IMR-90 (cell line): ENCODE measurements at regions not wholly inside any gene's neighbourhood (a gene's known extent, or its start where the extent isn't known, plus 50 kb on each side); places are given as distances from the start of the nearest gene placed in this dataset.

ENCODE experiments used
- ATAC-seq: fragments of 200-7000 bp; cut with Tn5 transposase; 2 replicates; pipeline ENCODE4 v1.9.1; 2020; ENCODE audit warnings: low read depth, mild to moderate bottlenecking, moderate library complexity
- BruUV-seq: library from RNA; stranded (reverse); fragments of 400-500 nt; replicated peaks from 2 replicates; lab custom pipeline; 2021; lab: Mats Ljungman, UMichigan
- CTCF ChIA-PET: fragments of 300-600 bp; formaldehyde crosslinking; extraction: SDS; loops from one replicate; lab custom pipeline; 2021; ENCODE audit warnings: antibody characterized with exemption; lab: Yijun Ruan, JAX
- POLR2A ChIA-PET: fragments of 300-600 bp; sonication (Branson Sonifier 250); formaldehyde crosslinking; loops from one replicate; lab custom pipeline; 2022; ENCODE audit warnings: antibody characterized with exemption; ENCODE audit not compliant: unreplicated experiment; lab: Charles Lee
- DNase-seq: peaks from one replicate; pipeline ENCODE4 v3.0.0; 2013
- H2AFZ ChIP-seq: replicated peaks from 2 replicates; pipeline ENCODE3; 2013; ENCODE audit warnings: low read length, mild to moderate bottlenecking; ENCODE audit not compliant: poor library complexity
- H2AK5ac ChIP-seq: 2 replicates; pipeline ENCODE4 v1.6.1; 2013; ENCODE audit warnings: low read depth, low read length, inconsistent platforms
- H2AK9ac ChIP-seq: replicated peaks from 2 replicates; pipeline ENCODE3; 2013; ENCODE audit warnings: mild to moderate bottlenecking, low read depth, low read length, moderate library complexity; ENCODE audit not compliant: poor library complexity
- H2BK120ac ChIP-seq: 2 replicates; pipeline ENCODE4 v1.6.1; 2013; ENCODE audit warnings: low read depth, low read length, inconsistent platforms
- H2BK15ac ChIP-seq: 3 replicates; pipeline ENCODE4 v1.6.1; 2013; ENCODE audit warnings: low read depth, low read length, inconsistent platforms
- H2BK20ac ChIP-seq: 2 replicates; pipeline ENCODE4 v1.6.1; 2013; ENCODE audit warnings: low read depth, mild to moderate bottlenecking, inconsistent platforms, low read length, moderate library complexity
- H2BK5ac ChIP-seq: 2 replicates; pipeline ENCODE4 v1.6.1; 2013; ENCODE audit warnings: mild to moderate bottlenecking, low read depth, low read length, inconsistent platforms; ENCODE audit not compliant: poor library complexity, severe bottlenecking
- H3K14ac ChIP-seq: replicated peaks from 2 replicates; pipeline ENCODE4 v1.6.1; 2013; ENCODE audit warnings: low read depth, low read length, inconsistent platforms
- H3K18ac ChIP-seq: 2 replicates; pipeline ENCODE4 v1.6.1; 2013; ENCODE audit warnings: low read depth, low read length, control low read depth
- H3K23ac ChIP-seq: 2 replicates; pipeline ENCODE4 v1.6.1; 2013; ENCODE audit warnings: low read depth, low read length, inconsistent platforms
- H3K27ac ChIP-seq: 2 replicates; pipeline ENCODE4 v1.5.1; 2013; ENCODE audit warnings: mild to moderate bottlenecking, control low read depth, low read length; ENCODE audit not compliant: insufficient read depth
- H3K27me3 ChIP-seq: 2 replicates; pipeline ENCODE4 v1.6.1; 2013; ENCODE audit warnings: low read length; ENCODE audit not compliant: control insufficient read depth, insufficient read depth
- H3K36me3 ChIP-seq: 2 replicates; pipeline ENCODE4 v1.6.1; 2013; ENCODE audit warnings: low read length, mixed read lengths; ENCODE audit not compliant: control insufficient read depth, insufficient read depth
- H3K4ac ChIP-seq: 2 replicates; pipeline ENCODE4 v1.6.1; 2013; ENCODE audit warnings: low read depth, low read length, inconsistent platforms
- H3K4me1 ChIP-seq: 2 replicates; pipeline ENCODE4 v1.6.1; 2013; ENCODE audit warnings: low read length, mixed read lengths; ENCODE audit not compliant: control insufficient read depth, insufficient read depth
- H3K4me2 ChIP-seq: 2 replicates; pipeline ENCODE4 v1.6.1; 2013; ENCODE audit warnings: low read depth, mild to moderate bottlenecking, control low read depth, low read length, moderate library complexity
- H3K4me3 ChIP-seq: 2 replicates; pipeline ENCODE4 v1.5.1; 2013; ENCODE audit warnings: low read depth, mild to moderate bottlenecking, control low read depth, low read length, moderate library complexity; ENCODE audit not compliant: insufficient read depth
- H3K56ac ChIP-seq: 2 replicates; pipeline ENCODE4 v1.6.1; 2013; ENCODE audit warnings: low read length, inconsistent platforms; ENCODE audit not compliant: insufficient read depth; ENCODE audit errors: extremely low read depth
- H3K79me1 ChIP-seq, 2 experiments: 2 replicates each; pipeline ENCODE4 v1.6.1; 2013; ENCODE audit warnings: low read length in 2 of 2, inconsistent platforms in 1 of 2, low read depth in 1 of 2
- H3K9ac ChIP-seq: 2 replicates; pipeline ENCODE4 v1.6.1; 2013; ENCODE audit warnings: low read depth, low read length, control low read depth
- H3K9me1 ChIP-seq: 2 replicates; pipeline ENCODE4 v1.6.1; 2013; ENCODE audit warnings: low read length, inconsistent platforms; ENCODE audit not compliant: insufficient read depth
- H3K9me3 ChIP-seq: 2 replicates; pipeline ENCODE4 v1.6.1; 2013; ENCODE audit warnings: low read length; ENCODE audit not compliant: control insufficient read depth, insufficient read depth
- H4K20me1 ChIP-seq: 2 replicates; pipeline ENCODE4 v1.6.1; 2013; ENCODE audit warnings: low read length, inconsistent platforms; ENCODE audit not compliant: insufficient read depth
- H4K5ac ChIP-seq: 2 replicates; pipeline ENCODE4 v1.6.1; 2013; ENCODE audit warnings: mild to moderate bottlenecking, low read depth, low read length, control low read depth
- H4K8ac ChIP-seq, 2 experiments: 2 replicates each; pipeline ENCODE4 v1.6.1; 2013; ENCODE audit warnings: low read depth in 2 of 2, low read length in 2 of 2, control low read depth in 1 of 2, inconsistent platforms in 1 of 2
- H4K91ac ChIP-seq: 2 replicates; pipeline ENCODE4 v1.6.1; 2013; ENCODE audit warnings: low read depth, low read length, inconsistent platforms; ENCODE audit not compliant: insufficient read depth
- BHLHE40 ChIP-seq: fragments of 150-350 bp; IDR thresholded peaks from 2 replicates; pipeline ENCODE4 v1.6.1; 2016; ENCODE audit warnings: mild to moderate bottlenecking, low read depth, low read length
- RFX5 ChIP-seq: IDR thresholded peaks from 2 replicates; pipeline ENCODE4 v1.8.0; 2012; ENCODE audit warnings: low read depth, mild to moderate bottlenecking, low read length, moderate library complexity
- dilution Hi-C: fragments of 300-500 bp; cut with HindIII; formaldehyde crosslinking; loops from one replicate; pipeline ENCODE4 v1.14.3; 2018; ENCODE audit warnings: low sequenced_read_pairs; ENCODE audit not compliant: unreplicated experiment
- in situ Hi-C: fragments of 300-500 bp; cut with MboI; formaldehyde crosslinking; loops from 3 replicates; pipeline ENCODE4 v1.14.3; 2019; ENCODE audit warnings: low sequenced_read_pairs, inconsistent platforms, mixed read lengths
- intact Hi-C: fragments of 100-400 bp; cut with micrococcal nuclease; formaldehyde crosslinking; loops from 2 replicates; pipeline ENCODE4 v1.10.0; 2022
- TF ChIP-seq, protein P1 (sequence below): conservative IDR thresholded peaks from 2 replicates; pipeline ENCODE4 v1.5.1; 2012; ENCODE audit warnings: mild to moderate bottlenecking, low read depth, low read length, improper control_type of control experiment

- H3K9me3 ChIP-seq = no peaks in the 10 kb centered on the region
- H4K20me1 ChIP-seq = no peaks in the 10 kb centered on the region
- ChIA-PET POLR2A (no interaction called here), CTCF (no interaction called here)
- no peak overlapping the region for H4K8ac ChIP-seq
- H2AFZ ChIP-seq = no peak overlapping the region
- H3K36me3 ChIP-seq = no peaks in the 10 kb centered on the region
- no peak overlapping the region for H3K4me2 ChIP-seq
- H3K14ac ChIP-seq = no peak overlapping the region
- H3K9me1 ChIP-seq = no peaks in the 10 kb centered on the region
- no peak overlapping the region for H4K91ac ChIP-seq
- no peaks in the 10 kb centered on the region for H3K4me1 ChIP-seq
- H2AK5ac ChIP-seq = no peak overlapping the region
- no peak overlapping the region for H2BK15ac ChIP-seq
- H3K9ac ChIP-seq = no peak overlapping the region
- no peak overlapping the region for H3K27ac ChIP-seq
- ATAC-seq (no peak), DNase-seq (no peak)
- no peak overlapping the region for H3K18ac ChIP-seq
- dilution Hi-C loops = no loop called here
- H4K5ac ChIP-seq = no peak overlapping the region
- intact Hi-C loops = no loop called here
- H2BK5ac ChIP-seq = no peak overlapping the region
- H3K4me3 ChIP-seq = no peak overlapping the region
- in situ Hi-C loops = no loop called here
- no peaks in the 10 kb centered on the region for H3K27me3 ChIP-seq
- H3K79me1 ChIP-seq = no peaks in the 10 kb centered on the region
- no peak overlapping the region for H2AK9ac ChIP-seq
- H3K56ac ChIP-seq = no peak overlapping the region
- H2BK20ac ChIP-seq = no peak overlapping the region
- no peak overlapping the region for H3K23ac ChIP-seq
- no peak overlapping the region for H3K4ac ChIP-seq
- no peak for TF ChIP-seq RFX5
- TF ChIP-seq, protein P1, sequence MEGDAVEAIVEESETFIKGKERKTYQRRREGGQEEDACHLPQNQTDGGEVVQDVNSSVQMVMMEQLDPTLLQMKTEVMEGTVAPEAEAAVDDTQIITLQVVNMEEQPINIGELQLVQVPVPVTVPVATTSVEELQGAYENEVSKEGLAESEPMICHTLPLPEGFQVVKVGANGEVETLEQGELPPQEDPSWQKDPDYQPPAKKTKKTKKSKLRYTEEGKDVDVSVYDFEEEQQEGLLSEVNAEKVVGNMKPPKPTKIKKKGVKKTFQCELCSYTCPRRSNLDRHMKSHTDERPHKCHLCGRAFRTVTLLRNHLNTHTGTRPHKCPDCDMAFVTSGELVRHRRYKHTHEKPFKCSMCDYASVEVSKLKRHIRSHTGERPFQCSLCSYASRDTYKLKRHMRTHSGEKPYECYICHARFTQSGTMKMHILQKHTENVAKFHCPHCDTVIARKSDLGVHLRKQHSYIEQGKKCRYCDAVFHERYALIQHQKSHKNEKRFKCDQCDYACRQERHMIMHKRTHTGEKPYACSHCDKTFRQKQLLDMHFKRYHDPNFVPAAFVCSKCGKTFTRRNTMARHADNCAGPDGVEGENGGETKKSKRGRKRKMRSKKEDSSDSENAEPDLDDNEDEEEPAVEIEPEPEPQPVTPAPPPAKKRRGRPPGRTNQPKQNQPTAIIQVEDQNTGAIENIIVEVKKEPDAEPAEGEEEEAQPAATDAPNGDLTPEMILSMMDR = no peak
- TF ChIP-seq BHLHE40 = no peak
- BruUV-seq = no TSS peak
- no peak overlapping the region for H2BK120ac ChIP-seq
Observed at GRCh38 chr3:81320862-81321261, 440.6 kb downstream of the GBE1 start.
